K562 (cell line): ENCODE measurements at regions not wholly inside any gene's neighbourhood (a gene's known extent, or its start where the extent isn't known, plus 50 kb on each side); places are given as distances from the start of the nearest gene placed in this dataset.

Experiments
- ATAC-seq: fragments of 200-7000 bp; cut with Tn5 transposase; 3 replicates; pipeline ENCODE4 v1.9.1; 2020; ENCODE audit warnings: moderate library complexity
- BruUV-seq: library from RNA; stranded (reverse); fragments of 400-500 nt; replicated peaks from 2 replicates; lab custom pipeline; 2021; lab: Mats Ljungman, UMichigan
- CTCF ChIA-PET: fragments of 300-600 bp; formaldehyde crosslinking; extraction: SDS; loops from one replicate; lab custom pipeline; 2021; ENCODE audit warnings: low intra/inter-chr PET ratio; lab: Yijun Ruan, JAX
- POLR2A ChIA-PET: fragments of 300-600, 350-650 bp; sonication (Branson Sonifier 250); formaldehyde crosslinking; extraction: SDS; loops from one replicate; lab custom pipeline; 2021; ENCODE audit warnings: antibody characterized with exemption, inconsistent platforms; lab: Yijun Ruan, JAX
- DNase-seq, 4 experiments: peaks; one replicate each; pipeline versions ENCODE4 v3.0.0 to v3.0.0-alpha.2; 2011 to 2018; ENCODE audit warnings: low spot score in 3 of 4, mixed read lengths in 3 of 4; ENCODE audit errors: extremely low read depth in 1 of 4
- FAIRE-seq: peaks from 2 replicates; lab custom pipeline; 2011; peaks lifted over from hg19 to GRCh38; lab: Jason Lieb, UNC
- H2AFZ ChIP-seq: 2 replicates; pipeline ENCODE4 v1.6.0; 2011; ENCODE audit warnings: low read depth, low read length, control low read depth, inconsistent platforms
- H3K27ac ChIP-seq: fragments of 200-600 bp; 3 replicates; pipeline ENCODE4 v1.8.0; 2011; ENCODE audit warnings: low read depth, mild to moderate bottlenecking, control low read depth, inconsistent platforms, low read length, moderate library complexity, mixed read lengths; ENCODE audit errors: extremely low read depth
- H3K27me3 ChIP-seq, 2 experiments: fragments of 300-600 bp in 1 of 2; 2 replicates in 1 of 2; 3 replicates in 1 of 2; pipeline versions ENCODE4 v1.6.0 to v1.8.0; 2011; ENCODE audit warnings: inconsistent platforms in 2 of 2, low read length in 2 of 2, mild to moderate bottlenecking in 1 of 2, mixed read lengths in 1 of 2, moderate library complexity in 1 of 2; ENCODE audit not compliant: control insufficient read depth in 2 of 2, insufficient read depth in 2 of 2
- H3K36me3 ChIP-seq: fragments of 300-600 bp; 3 replicates; pipeline ENCODE4 v1.8.0; 2011; ENCODE audit warnings: mild to moderate bottlenecking, low read length, inconsistent platforms; ENCODE audit not compliant: control insufficient read depth, insufficient read depth
- H3K4me1 ChIP-seq, 2 experiments: fragments of 200-600 bp in 1 of 2; replicated peaks in 1 of 2; 2 replicates in 1 of 2; 3 replicates in 1 of 2; pipeline versions ENCODE4 v1.5.1 to v1.8.0; 2011; ENCODE audit warnings: inconsistent platforms in 2 of 2, low read length in 2 of 2, mild to moderate bottlenecking in 1 of 2, mixed read lengths in 1 of 2, moderate library complexity in 1 of 2; ENCODE audit not compliant: control insufficient read depth in 2 of 2, insufficient read depth in 2 of 2
- H3K4me2 ChIP-seq: 2 replicates; pipeline ENCODE4 v1.6.1; 2011; ENCODE audit warnings: low read length, control low read depth, inconsistent platforms, mixed read lengths; ENCODE audit not compliant: insufficient read depth
- H3K4me3 ChIP-seq: fragments of 200-600 bp; sonication (generic), shearing (Covaris generic); 2 replicates; pipeline ENCODE4 v1.5.1; 2016; ENCODE audit warnings: control low read depth, inconsistent platforms
- H3K79me2 ChIP-seq: fragments of 200-600 bp; 3 replicates; pipeline ENCODE4 v1.8.0; 2011; ENCODE audit warnings: low read length, inconsistent platforms; ENCODE audit not compliant: control insufficient read depth, insufficient read depth
- H3K9ac ChIP-seq, 2 experiments: 2 replicates each; pipeline versions ENCODE4 v1.6.0 to v1.6.1; 2011; ENCODE audit warnings: low read depth in 2 of 2, low read length in 2 of 2, control low read depth in 1 of 2, inconsistent platforms in 1 of 2, mild to moderate bottlenecking in 1 of 2, mixed read lengths in 1 of 2; ENCODE audit not compliant: insufficient read depth in 1 of 2
- H3K9me1 ChIP-seq: one replicate; pipeline ENCODE4 v1.6.0; 2011; ENCODE audit warnings: inconsistent platforms, mild to moderate bottlenecking, low read length, moderate library complexity; ENCODE audit not compliant: control insufficient read depth, insufficient read depth
- H3K9me3 ChIP-seq: replicated peaks from 2 replicates; pipeline ENCODE4 v1.5.1; 2011; ENCODE audit warnings: low read depth, low read length, inconsistent platforms; ENCODE audit not compliant: control insufficient read depth, insufficient read depth
- H4K20me1 ChIP-seq: replicated peaks from 2 replicates; pipeline ENCODE4 v1.6.1; 2011; ENCODE audit warnings: low read length, inconsistent platforms, mixed read lengths; ENCODE audit not compliant: control insufficient read depth, insufficient read depth
- ARNT ChIP-seq, 2 experiments: fragments of 450-650 bp; IDR thresholded peaks; 2 replicates each; pipeline ENCODE4 v1.6.1; 2016; ENCODE audit warnings: mild to moderate bottlenecking in 1 of 2
- CBFB ChIP-seq: sonication (generic); formaldehyde crosslinking; IDR thresholded peaks from 2 replicates; pipeline ENCODE4 v1.4.0; 2020; ENCODE audit warnings: mild to moderate bottlenecking, missing genetic modification reagents
- HBP1 ChIP-seq: fragments of 450-650 bp; formaldehyde crosslinking; IDR thresholded peaks from 2 replicates; pipeline ENCODE4 v1.4.0; 2022; ENCODE audit warnings: missing genetic modification characterization
- MEIS2 ChIP-seq: fragments of 450-650 bp; IDR thresholded peaks from 2 replicates; pipeline ENCODE4 v1.6.1; 2014; ENCODE audit warnings: mild to moderate bottlenecking; ENCODE audit not compliant: partially characterized antibody
- MTF1 ChIP-seq: fragments of 250-450 bp; sonication (Bioruptor Pico); IDR thresholded peaks from 2 replicates; pipeline ENCODE4 v1.9.0; 2021; ENCODE audit warnings: moderate library complexity, mild to moderate bottlenecking, inconsistent platforms, borderline replicate concordance
- NKRF ChIP-seq: fragments of 450-650 bp; IDR thresholded peaks from 2 replicates; pipeline ENCODE4 v1.6.1; 2016; ENCODE audit warnings: borderline replicate concordance
- NR1H2 ChIP-seq: sonication (generic); formaldehyde crosslinking; IDR thresholded peaks from 2 replicates; pipeline ENCODE4 v1.4.0; 2020; ENCODE audit warnings: mild to moderate bottlenecking, missing genetic modification reagents
- NRF1 ChIP-seq, 2 experiments: fragments of 450-650 bp; IDR thresholded peaks in 1 of 2; conservative IDR thresholded peaks in 1 of 2; 2 replicates each; pipeline ENCODE4 v1.6.1; 2014; ENCODE audit warnings: mild to moderate bottlenecking in 2 of 2
- PTBP1 ChIP-seq: fragments of 200-400 bp; formaldehyde crosslinking; IDR thresholded peaks from 2 replicates; pipeline ENCODE4 v1.6.1; 2017; ENCODE audit warnings: low read depth, low read length
- RBM22 ChIP-seq: fragments of 200-400 bp; formaldehyde crosslinking; IDR thresholded peaks from 2 replicates; pipeline ENCODE4 v1.6.1; 2018; ENCODE audit warnings: low read length, low read depth; ENCODE audit not compliant: poor library complexity, severe bottlenecking
- ZFP30 ChIP-seq: fragments of 250-450 bp; sonication (Bioruptor Pico); IDR thresholded peaks from 2 replicates; pipeline ENCODE4 v1.8.0; 2022; ENCODE audit warnings: moderate library complexity, mild to moderate bottlenecking, inconsistent platforms, borderline replicate concordance
- ZNF561 ChIP-seq: fragments of 450-650 bp; formaldehyde crosslinking; conservative IDR thresholded peaks from 2 replicates; pipeline ENCODE4 v1.4.0; 2020; ENCODE audit warnings: mild to moderate bottlenecking, moderate library complexity
- WGBS: fragments of 100-300 bp; shearing (Covaris generic); methylation state at CpG from one replicate; pipeline ENCODE4 v1.1.6; 2016; ENCODE audit warnings: low coverage, mixed read lengths; ENCODE audit not compliant: insufficient coverage; ENCODE audit errors: missing lambda C conversion rate; 5-methylcytosine and 5-hydroxymethylcytosine counted together
- in situ Hi-C: fragments of 300-500 bp; cut with MboI; formaldehyde crosslinking; loops from 4 replicates; pipeline ENCODE4 v1.15.0; 2018; ENCODE audit warnings: inconsistent platforms, mixed read lengths
- intact Hi-C: fragments of 100-400 bp; cut with micrococcal nuclease; formaldehyde crosslinking; loops from 2 replicates; pipeline ENCODE4 v1.14.2; 2022
- TF ChIP-seq, protein P1 (sequence below): fragments of 450-650 bp; formaldehyde crosslinking; IDR thresholded peaks from 2 replicates; pipeline ENCODE4 v1.4.0; 2020; ENCODE audit warnings: mild to moderate bottlenecking, moderate library complexity

DNA sequence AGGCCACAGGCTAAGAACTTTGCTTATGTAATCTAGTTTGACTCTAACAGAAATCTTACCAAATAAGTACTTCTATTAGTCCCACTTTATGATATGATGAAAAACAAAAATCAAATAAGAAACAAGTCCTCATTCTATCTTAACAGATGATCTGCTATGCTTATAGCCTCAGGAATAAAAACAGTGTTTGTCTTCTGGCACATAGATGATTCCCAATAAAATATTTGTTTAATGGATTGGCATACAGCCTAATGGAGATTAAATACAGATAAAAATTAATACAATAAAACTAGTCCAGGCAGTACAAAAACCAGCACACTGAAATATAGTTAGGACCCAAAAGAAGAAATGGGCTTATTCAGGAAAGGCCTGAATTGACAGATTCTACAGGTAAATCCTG, 971.4 kb upstream of the WWC1 start:
- ChIA-PET POLR2A (no interaction called here), CTCF (no interaction called here)
- Histone ChIP-seq H3K4me3 (no peak overlapping the region), H2AFZ (no peak overlapping the region), H3K4me1 (no peaks in the 10 kb centered on the region), H3K9ac (no peak overlapping the region), H3K4me2 (no peak overlapping the region), H3K79me2 (no peaks in the 10 kb centered on the region), H4K20me1 (no peaks in the 10 kb centered on the region), H3K9me3 (no peaks in the 10 kb centered on the region), H3K27ac (no peak overlapping the region), H3K36me3 (no peaks in the 10 kb centered on the region), H3K9me1 (no peaks in the 10 kb centered on the region), H3K27me3 (no peaks in the 10 kb centered on the region)
- intact Hi-C loops, result no loop called here
- TF ChIP-seq MTF1 (no peak), PTBP1 (no peak), ZNF561 (no peak), ARNT (IDR thresholded peaks at IDR 0.05) (no peak), MEIS2 (no peak)
- no TSS peak for BruUV-seq
- DNase-seq, result no peak
- no peak for FAIRE-seq
- no peak for ATAC-seq
- in situ Hi-C loops, result no loop called here

DNA sequence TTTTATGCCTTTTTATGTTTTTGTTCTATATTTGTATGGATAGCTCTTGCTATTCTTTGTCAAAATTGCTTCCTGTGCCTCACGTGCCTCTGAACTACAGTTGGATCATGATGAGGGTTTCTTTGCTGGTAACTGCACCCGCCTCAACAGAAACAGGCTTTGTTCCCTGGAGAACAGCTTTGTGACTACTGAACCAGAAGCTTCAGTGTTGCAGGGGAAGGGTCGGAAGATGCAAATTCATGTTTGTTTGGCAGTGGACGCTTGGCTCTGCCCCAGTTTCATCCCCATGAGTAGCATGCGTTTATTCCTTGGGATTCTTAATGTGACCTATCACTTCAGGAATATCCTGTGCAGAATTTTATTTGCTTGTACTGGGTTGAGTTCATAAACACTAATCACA, 959.1 kb upstream of the WWC1 start:
- H4K20me1 ChIP-seq, result no peaks in the 10 kb centered on the region
- WGBS, result 4% methylated on average over 5 of the region's 5 CpGs
- no peak overlapping the region for H3K4me3 ChIP-seq
- H3K9me3 ChIP-seq, result no peaks in the 10 kb centered on the region
- intact Hi-C loops (no loop called here), in situ Hi-C loops (no loop called here)
- no peak overlapping the region for H3K27ac ChIP-seq
- no peaks in the 10 kb centered on the region for H3K9me1 ChIP-seq
- H3K4me1 ChIP-seq, result no peaks in the 10 kb centered on the region
- ChIA-PET POLR2A (no interaction called here), CTCF (no interaction called here)
- no TSS peak for BruUV-seq
- DNase-seq (no peak), FAIRE-seq (no peak), ATAC-seq (no peak)
- no peaks in the 10 kb centered on the region for H3K27me3 ChIP-seq
- H3K36me3 ChIP-seq, result no peaks in the 10 kb centered on the region
- H3K9ac ChIP-seq, result no peak overlapping the region
- no peak overlapping the region for H2AFZ ChIP-seq
- no peak overlapping the region for H3K4me2 ChIP-seq
- H3K79me2 ChIP-seq, result no peaks in the 10 kb centered on the region
- no peak for TF ChIP-seq CBFB (CRISPR knock-in tag)
- no peak for TF ChIP-seq NRF1 (conservative IDR thresholded peaks at IDR 0.05 in 1 of 2, IDR thresholded peaks at IDR 0.05 in 1 of 2)
- TF ChIP-seq PTBP1, result no peak
- no peak for TF ChIP-seq HBP1 (CRISPR knock-in tag)
- TF ChIP-seq, protein P1, sequence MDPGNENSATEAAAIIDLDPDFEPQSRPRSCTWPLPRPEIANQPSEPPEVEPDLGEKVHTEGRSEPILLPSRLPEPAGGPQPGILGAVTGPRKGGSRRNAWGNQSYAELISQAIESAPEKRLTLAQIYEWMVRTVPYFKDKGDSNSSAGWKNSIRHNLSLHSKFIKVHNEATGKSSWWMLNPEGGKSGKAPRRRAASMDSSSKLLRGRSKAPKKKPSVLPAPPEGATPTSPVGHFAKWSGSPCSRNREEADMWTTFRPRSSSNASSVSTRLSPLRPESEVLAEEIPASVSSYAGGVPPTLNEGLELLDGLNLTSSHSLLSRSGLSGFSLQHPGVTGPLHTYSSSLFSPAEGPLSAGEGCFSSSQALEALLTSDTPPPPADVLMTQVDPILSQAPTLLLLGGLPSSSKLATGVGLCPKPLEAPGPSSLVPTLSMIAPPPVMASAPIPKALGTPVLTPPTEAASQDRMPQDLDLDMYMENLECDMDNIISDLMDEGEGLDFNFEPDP, result no peak
- no peak for TF ChIP-seq NKRF
- no peak for TF ChIP-seq RBM22
- TF ChIP-seq NR1H2, result no peak
- no peak for TF ChIP-seq ZFP30 (CRISPR knock-in tag)
